ENCODE measurements at regions not wholly inside any gene's neighbourhood (a gene's known extent, or its start where the extent isn't known, plus 50 kb on each side); places are given as distances from the start of the nearest gene placed in this dataset.

DNA sequence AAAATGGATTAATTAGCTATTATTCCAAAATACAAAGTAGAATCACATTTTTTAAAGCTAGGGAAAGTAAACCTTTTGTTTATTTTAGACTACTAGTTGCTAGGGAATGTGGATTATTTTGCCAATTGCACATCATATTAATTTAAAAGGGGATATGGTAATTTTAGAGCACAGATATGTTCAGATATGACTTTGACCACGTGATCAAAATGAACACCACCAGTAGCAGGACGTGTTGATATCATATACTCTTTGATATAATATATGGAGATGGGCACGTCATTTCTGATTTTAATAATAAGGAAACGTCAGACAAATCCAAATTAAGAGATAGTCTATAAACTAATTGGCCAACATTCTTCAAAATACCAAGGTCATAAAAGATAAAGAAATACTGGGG is 1188.3 kb upstream of the CNTN5 start:
- no peak for DNase-seq (ENCODE audit: low spot score in 2 of 2)
- no peak overlapping the region for H3K4me3 ChIP-seq
- no peak overlapping the region for H3K27ac ChIP-seq
- no peaks in the 10 kb centered on the region for H3K27me3 ChIP-seq
- no peaks in the 10 kb centered on the region for H3K9me3 ChIP-seq
- no peak for TF ChIP-seq POLR2AphosphoS5 (IDR thresholded peaks at IDR 0.05)
- TF ChIP-seq, protein P1, sequence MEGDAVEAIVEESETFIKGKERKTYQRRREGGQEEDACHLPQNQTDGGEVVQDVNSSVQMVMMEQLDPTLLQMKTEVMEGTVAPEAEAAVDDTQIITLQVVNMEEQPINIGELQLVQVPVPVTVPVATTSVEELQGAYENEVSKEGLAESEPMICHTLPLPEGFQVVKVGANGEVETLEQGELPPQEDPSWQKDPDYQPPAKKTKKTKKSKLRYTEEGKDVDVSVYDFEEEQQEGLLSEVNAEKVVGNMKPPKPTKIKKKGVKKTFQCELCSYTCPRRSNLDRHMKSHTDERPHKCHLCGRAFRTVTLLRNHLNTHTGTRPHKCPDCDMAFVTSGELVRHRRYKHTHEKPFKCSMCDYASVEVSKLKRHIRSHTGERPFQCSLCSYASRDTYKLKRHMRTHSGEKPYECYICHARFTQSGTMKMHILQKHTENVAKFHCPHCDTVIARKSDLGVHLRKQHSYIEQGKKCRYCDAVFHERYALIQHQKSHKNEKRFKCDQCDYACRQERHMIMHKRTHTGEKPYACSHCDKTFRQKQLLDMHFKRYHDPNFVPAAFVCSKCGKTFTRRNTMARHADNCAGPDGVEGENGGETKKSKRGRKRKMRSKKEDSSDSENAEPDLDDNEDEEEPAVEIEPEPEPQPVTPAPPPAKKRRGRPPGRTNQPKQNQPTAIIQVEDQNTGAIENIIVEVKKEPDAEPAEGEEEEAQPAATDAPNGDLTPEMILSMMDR (IDR thresholded peaks at IDR 0.05), result no peak
- TF ChIP-seq POLR2A (IDR thresholded peaks at IDR 0.05), result no peak
- no peaks in the 10 kb centered on the region for H3K4me1 ChIP-seq
- intact Hi-C loops (cut with DNase I; ENCODE audit: low total_unique reads), result no loop called here
- no peaks in the 10 kb centered on the region for H3K36me3 ChIP-seq

DNA sequence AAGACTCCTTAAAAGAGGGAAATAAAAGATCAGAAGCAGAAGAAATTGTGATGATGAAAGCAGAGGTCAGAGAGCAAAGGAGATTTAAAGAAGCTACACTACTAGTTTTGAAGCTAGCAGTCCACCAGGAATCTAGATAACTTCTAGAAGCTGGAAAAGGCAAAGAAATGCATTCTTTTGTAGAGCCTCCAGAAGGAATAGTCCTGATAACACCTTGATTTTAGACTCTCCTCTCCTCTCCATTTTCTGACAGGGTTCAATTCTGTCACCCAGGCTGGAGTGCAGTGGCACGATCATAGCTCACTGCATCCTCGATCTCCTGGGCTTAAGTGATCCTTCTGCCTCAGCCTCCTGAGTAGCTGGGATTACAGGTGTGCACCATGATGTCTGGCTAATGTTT is 1187.3 kb upstream of the CNTN5 start:
- Histone ChIP-seq H3K27me3 (no peaks in the 10 kb centered on the region), H3K4me1 (no peaks in the 10 kb centered on the region), H3K9me3 (no peaks in the 10 kb centered on the region), H3K36me3 (no peaks in the 10 kb centered on the region), H3K27ac (no peak overlapping the region), H3K4me3 (no peak overlapping the region)
- DNase-seq (ENCODE audit: low spot score in 2 of 2), result no peak
- no peak for TF ChIP-seq POLR2AphosphoS5 (IDR thresholded peaks at IDR 0.05)
- intact Hi-C loops (cut with DNase I; ENCODE audit: low total_unique reads), result no loop called here

DNA sequence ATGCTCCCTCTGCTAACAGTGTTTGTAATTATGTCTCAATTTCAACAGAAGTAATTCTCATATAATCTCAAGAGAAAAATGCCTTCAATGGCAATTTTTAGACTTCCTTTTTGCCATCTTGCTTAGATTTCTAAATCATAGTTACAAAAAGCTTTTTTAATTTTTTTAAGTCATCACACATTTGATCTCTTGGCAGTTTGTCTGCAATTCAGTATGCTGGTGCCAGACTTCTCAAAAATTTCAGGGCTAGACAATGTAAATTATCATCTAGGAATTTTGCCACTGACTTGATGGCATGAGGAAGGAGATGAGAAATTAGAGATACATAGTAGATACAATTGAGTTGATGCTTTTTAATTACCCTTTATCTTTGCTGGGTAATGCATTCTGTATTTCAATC is 1176.7 kb upstream of the CNTN5 start:
- H3K4me1 ChIP-seq, result no peaks in the 10 kb centered on the region
- H3K9me3 ChIP-seq, result peaks cover 0 to 19% of the 10 kb centered on the region in 2 donors
- H3K36me3 ChIP-seq, result no peaks in the 10 kb centered on the region
- H3K27ac ChIP-seq, result no peak overlapping the region
- no peak overlapping the region for H3K4me3 ChIP-seq
- TF ChIP-seq, protein P1 (IDR thresholded peaks at IDR 0.05), result no peak
- TF ChIP-seq POLR2AphosphoS5 (IDR thresholded peaks at IDR 0.05), result no peak
- TF ChIP-seq POLR2A (IDR thresholded peaks at IDR 0.05), result no peak
- no peak for DNase-seq (ENCODE audit: low spot score in 2 of 2)
- intact Hi-C loops (cut with DNase I; ENCODE audit: low total_unique reads), result no loop called here
- H3K27me3 ChIP-seq, result no peaks in the 10 kb centered on the region

GRCh38 chr11:97847730-97848129 is 1173.0 kb upstream of the CNTN5 start:
- Histone ChIP-seq H3K36me3 (no peaks in the 10 kb centered on the region), H3K4me1 (no peaks in the 10 kb centered on the region), H3K9me3 (no peaks in the 10 kb centered on the region), H3K27me3 (no peaks in the 10 kb centered on the region), H3K4me3 (no peak overlapping the region), H3K27ac (no peak overlapping the region)
- intact Hi-C loops (cut with DNase I; ENCODE audit: low total_unique reads), result no loop called here
- TF ChIP-seq, protein P1 (IDR thresholded peaks at IDR 0.05), result no peak
- no peak for TF ChIP-seq POLR2AphosphoS5 (IDR thresholded peaks at IDR 0.05)
- no peak for TF ChIP-seq POLR2A (IDR thresholded peaks at IDR 0.05)
- no peak for DNase-seq (ENCODE audit: low spot score in 2 of 2)

- H3K27me3 ChIP-seq, result no peaks in the 10 kb centered on the region
- H3K36me3 ChIP-seq, result no peaks in the 10 kb centered on the region
- intact Hi-C loops (cut with DNase I; ENCODE audit: low total_unique reads), result loop anchor here (5.0 kb wide), 1 partner anchor 1822 kb away; no protein-coding TSS in a partner anchor
- no peak for DNase-seq (ENCODE audit: low spot score in 2 of 2)
- no peaks in the 10 kb centered on the region for H3K9me3 ChIP-seq
- TF ChIP-seq, protein P1 (IDR thresholded peaks at IDR 0.05), result no peak
- no peak for TF ChIP-seq POLR2AphosphoS5 (IDR thresholded peaks at IDR 0.05)
- TF ChIP-seq POLR2A (IDR thresholded peaks at IDR 0.05), result no peak
- no peaks in the 10 kb centered on the region for H3K4me1 ChIP-seq
- H3K27ac ChIP-seq, result no peak overlapping the region
- H3K4me3 ChIP-seq, result no peak overlapping the region
Measured at GRCh38 chr11:97850701-97851100, 1170.0 kb upstream of the CNTN5 start.

GRCh38 chr11:97854357-97854756 is 1166.4 kb upstream of the CNTN5 start:
- TF ChIP-seq POLR2AphosphoS5 (IDR thresholded peaks at IDR 0.05) (no peak), POLR2A (IDR thresholded peaks at IDR 0.05) (no peak)
- TF ChIP-seq, protein P1 (IDR thresholded peaks at IDR 0.05), result no peak
- intact Hi-C loops (cut with DNase I; ENCODE audit: low total_unique reads), result loop anchor here (5.0 kb wide), 1 partner anchor 1818 kb away; no protein-coding TSS in a partner anchor
- H3K4me3 ChIP-seq, result no peak overlapping the region

More at GRCh38 chr11:97854357-97854756, 1166.4 kb upstream of the CNTN5 start:
- Histone ChIP-seq H3K9me3 (no peaks in the 10 kb centered on the region), H3K36me3 (no peaks in the 10 kb centered on the region), H3K4me1 (no peaks in the 10 kb centered on the region), H3K27me3 (no peaks in the 10 kb centered on the region), H3K27ac (no peak overlapping the region)
- no peak for DNase-seq (ENCODE audit: low spot score in 2 of 2)

Measured in breast epithelium (tissue), 4 donors.